Liver (tissue), 7 donors: ENCODE measurements at regions not wholly inside any gene's neighbourhood (a gene's known extent, or its start where the extent isn't known, plus 50 kb on each side); places are given as distances from the start of the nearest gene placed in this dataset.

Experiments
- DNase-seq: peaks from one replicate; pipeline ENCODE4 v3.0.0-alpha.2; 2017; ENCODE audit warnings: low spot score
- H3K27ac ChIP-seq, 2 donors: one replicate each; pipeline ENCODE4 v1.7.0; 2013; ENCODE audit warnings: inconsistent platforms in 2 of 2, low read length in 2 of 2, control low read depth in 1 of 2, low read depth in 1 of 2, mild to moderate bottlenecking in 1 of 2
- H3K27me3 ChIP-seq, 4 donors: one replicate each; pipeline versions ENCODE4 v1.6.1 to v1.7.0; 2013; ENCODE audit warnings: low read length in 3 of 4, inconsistent platforms in 1 of 4, mild to moderate bottlenecking in 1 of 4, moderate library complexity in 1 of 4; ENCODE audit not compliant: control insufficient read depth in 4 of 4, insufficient read depth in 4 of 4
- H3K36me3 ChIP-seq, 4 donors: one replicate each; pipeline versions ENCODE4 v1.6.1 to v1.7.0; 2013; ENCODE audit warnings: low read length in 3 of 4, mild to moderate bottlenecking in 3 of 4, low read depth in 1 of 4, moderate library complexity in 1 of 4; ENCODE audit not compliant: control insufficient read depth in 4 of 4, insufficient read depth in 3 of 4
- H3K4me1 ChIP-seq, 4 donors: one replicate each; pipeline versions ENCODE4 v1.6.1 to v1.7.0; 2013; ENCODE audit warnings: low read length in 3 of 4, mild to moderate bottlenecking in 3 of 4, moderate library complexity in 1 of 4; ENCODE audit not compliant: control insufficient read depth in 4 of 4, insufficient read depth in 4 of 4
- H3K4me3 ChIP-seq, 3 donors: one replicate each; pipeline versions ENCODE4 v1.6.1 to v1.7.0; 2013; ENCODE audit warnings: low read length in 3 of 3, control low read depth in 1 of 3, low read depth in 1 of 3, mild to moderate bottlenecking in 1 of 3
- H3K9ac ChIP-seq, 2 donors: one replicate each; pipeline ENCODE4 v1.7.0; 2013; ENCODE audit warnings: low read length in 2 of 2, mild to moderate bottlenecking in 2 of 2, moderate library complexity in 2 of 2, control low read depth in 1 of 2, low read depth in 1 of 2
- H3K9me3 ChIP-seq, 4 donors: one replicate each; pipeline versions ENCODE4 v1.6.1 to v1.7.0; 2013; ENCODE audit warnings: low read length in 3 of 4; ENCODE audit not compliant: control insufficient read depth in 4 of 4
- ATF3 ChIP-seq: IDR thresholded peaks from 2 replicates; pipeline ENCODE4 v1.6.1; 2016; ENCODE audit warnings: antibody characterized with exemption
- EGR1 ChIP-seq, 2 donors: IDR thresholded peaks; 2 replicates each; pipeline ENCODE4 v1.6.1; 2016 to 2018; ENCODE audit warnings: antibody characterized with exemption in 2 of 2, low read depth in 2 of 2
- FOXA1 ChIP-seq: IDR thresholded peaks from 2 replicates; pipeline ENCODE4 v1.6.1; 2016; ENCODE audit warnings: antibody characterized with exemption
- NR2F2 ChIP-seq: IDR thresholded peaks from 2 replicates; pipeline ENCODE4 v1.6.1; 2016; ENCODE audit warnings: antibody characterized with exemption
- RAD21 ChIP-seq, 2 donors: IDR thresholded peaks; 2 replicates each; pipeline ENCODE4 v1.6.1; 2016; ENCODE audit warnings: antibody characterized with exemption in 2 of 2, mild to moderate bottlenecking in 2 of 2
- REST ChIP-seq: IDR thresholded peaks from 2 replicates; pipeline ENCODE4 v1.6.1; 2016; ENCODE audit warnings: antibody characterized with exemption, mild to moderate bottlenecking
- RXRA ChIP-seq, 2 donors: IDR thresholded peaks; 2 replicates each; pipeline ENCODE4 v1.6.1; 2017 to 2018; ENCODE audit warnings: antibody characterized with exemption in 2 of 2, mild to moderate bottlenecking in 1 of 2
- YY1 ChIP-seq: IDR thresholded peaks from 2 replicates; pipeline ENCODE4 v1.6.1; 2016; ENCODE audit warnings: antibody characterized with exemption, mild to moderate bottlenecking
- ZBTB33 ChIP-seq: IDR thresholded peaks from 2 replicates; pipeline ENCODE4 v1.6.1; 2016; ENCODE audit warnings: antibody characterized with exemption
- WGBS: extraction: QIAGEN DNeasy Blood & Tissue Kit; methylation state at CpG from one replicate; pipeline ENCODE4 v1.1.7; 2013; 5-methylcytosine and 5-hydroxymethylcytosine counted together
- TF ChIP-seq, protein P1 (sequence below): IDR thresholded peaks from 2 replicates; pipeline ENCODE4 v1.6.1; 2016; ENCODE audit warnings: antibody characterized with exemption
- donor health status: healthy.
- donor health status: healthy.
- donor health status: healthy.
- donor health status: healthy.

- TF ChIP-seq NR2F2 (no peak), FOXA1 (no peak), RXRA (IDR thresholded peaks at IDR 0.05) (no peak)
These were observed 647.0 kb downstream of the TDRD15 start (continued) for GRCh38 chr2:21770787-21771186.

DNA sequence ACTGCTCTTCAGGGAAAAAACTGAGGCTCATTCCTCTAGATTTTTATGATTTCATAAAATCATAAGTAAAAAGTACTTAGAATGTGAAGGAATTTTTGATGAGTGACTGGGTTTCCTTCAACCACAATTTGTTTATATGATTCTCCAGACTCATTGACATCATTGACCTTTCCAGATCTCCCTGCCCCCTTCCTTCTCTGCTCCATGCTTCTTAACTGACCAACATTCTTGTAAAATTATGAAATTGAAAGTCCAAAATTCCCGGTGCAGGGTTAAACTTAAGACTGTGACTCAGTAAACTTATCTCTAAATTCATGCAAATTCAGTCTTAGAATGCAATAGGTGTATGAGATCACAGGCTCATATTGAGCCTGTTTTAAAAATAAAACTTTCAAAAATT, 648.9 kb downstream of the TDRD15 start:
- no peak overlapping the region for H3K27ac ChIP-seq
- no peak overlapping the region for H3K9ac ChIP-seq
- no peak for TF ChIP-seq YY1
- TF ChIP-seq ATF3 = no peak
- TF ChIP-seq REST = no peak
- no peak for TF ChIP-seq RAD21 (IDR thresholded peaks at IDR 0.05)
- TF ChIP-seq EGR1 (IDR thresholded peaks at IDR 0.05; ENCODE audit: low read depth in 2 of 2) = no peak
- TF ChIP-seq NR2F2 = peak; percentile 41
- TF ChIP-seq RXRA (IDR thresholded peaks at IDR 0.05) = no peak
- DNase-seq = no peak
- no peaks in the 10 kb centered on the region for H3K9me3 ChIP-seq
- H3K36me3 ChIP-seq = no peaks in the 10 kb centered on the region
- H3K4me1 ChIP-seq = no peaks in the 10 kb centered on the region
- H3K4me3 ChIP-seq = no peak overlapping the region
- 54% methylated on average over 1 of the region's 1 CpG for WGBS
- no peaks in the 10 kb centered on the region for H3K27me3 ChIP-seq

DNA sequence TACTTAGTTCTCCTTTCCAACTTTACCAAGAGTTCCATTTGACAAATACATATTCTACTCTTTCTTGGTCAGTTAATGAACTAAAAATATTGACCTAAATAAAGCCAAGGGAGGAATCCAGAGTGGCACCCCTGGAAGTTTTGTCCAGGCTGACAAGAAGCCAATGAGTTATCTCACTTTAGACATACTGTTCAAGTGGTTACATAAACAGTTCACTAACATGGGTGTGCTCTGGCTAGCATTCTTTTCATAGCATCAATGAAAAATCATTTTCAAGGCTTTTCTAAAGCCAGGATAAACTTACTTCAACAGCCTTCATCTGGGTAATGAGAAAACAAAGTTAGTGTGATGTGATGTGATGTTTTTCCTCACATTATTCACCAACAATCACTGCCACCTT, 649.4 kb downstream of the TDRD15 start:
- no peak for TF ChIP-seq REST
- no peak for TF ChIP-seq RAD21 (IDR thresholded peaks at IDR 0.05)
- TF ChIP-seq EGR1 (IDR thresholded peaks at IDR 0.05; ENCODE audit: low read depth in 2 of 2) = no peak
- no peak for TF ChIP-seq ZBTB33
- TF ChIP-seq NR2F2 = no peak
- TF ChIP-seq, protein P1, sequence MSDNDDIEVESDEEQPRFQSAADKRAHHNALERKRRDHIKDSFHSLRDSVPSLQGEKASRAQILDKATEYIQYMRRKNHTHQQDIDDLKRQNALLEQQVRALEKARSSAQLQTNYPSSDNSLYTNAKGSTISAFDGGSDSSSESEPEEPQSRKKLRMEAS = no peak

More for the DNA sequence above, 649.4 kb downstream of the TDRD15 start:
- H3K36me3 ChIP-seq = no peaks in the 10 kb centered on the region
- no peak for DNase-seq
- H3K4me1 ChIP-seq = no peaks in the 10 kb centered on the region
- H3K9me3 ChIP-seq = no peaks in the 10 kb centered on the region
- H3K27ac ChIP-seq = no peak overlapping the region
- H3K4me3 ChIP-seq = no peak overlapping the region
- no peak overlapping the region for H3K9ac ChIP-seq
- no peaks in the 10 kb centered on the region for H3K27me3 ChIP-seq
